Omental fat pad (tissue), 3 donors: ENCODE measurements at regions not wholly inside any gene's neighbourhood (a gene's known extent, or its start where the extent isn't known, plus 50 kb on each side); places are given as distances from the start of the nearest gene placed in this dataset.

ENCODE experiments used
- ATAC-seq: fragments of 150-250 bp; one replicate; pipeline ENCODE4 v1.9.1; 2016; ENCODE audit warnings: mild to moderate bottlenecking, moderate library complexity; ENCODE audit not compliant: low FRiP score
- DNase-seq: peaks from one replicate; pipeline ENCODE4 v3.0.0-alpha.2; 2019; ENCODE audit warnings: low spot score
- TF ChIP-seq, protein P1 (sequence below), 3 donors: fragments of 450-650 bp; IDR thresholded peaks; one replicate each; pipeline ENCODE4 v1.5.1; 2016 to 2017; ENCODE audit warnings: antibody characterized with exemption in 3 of 3, mild to moderate bottlenecking in 3 of 3, moderate library complexity in 2 of 3

DNA sequence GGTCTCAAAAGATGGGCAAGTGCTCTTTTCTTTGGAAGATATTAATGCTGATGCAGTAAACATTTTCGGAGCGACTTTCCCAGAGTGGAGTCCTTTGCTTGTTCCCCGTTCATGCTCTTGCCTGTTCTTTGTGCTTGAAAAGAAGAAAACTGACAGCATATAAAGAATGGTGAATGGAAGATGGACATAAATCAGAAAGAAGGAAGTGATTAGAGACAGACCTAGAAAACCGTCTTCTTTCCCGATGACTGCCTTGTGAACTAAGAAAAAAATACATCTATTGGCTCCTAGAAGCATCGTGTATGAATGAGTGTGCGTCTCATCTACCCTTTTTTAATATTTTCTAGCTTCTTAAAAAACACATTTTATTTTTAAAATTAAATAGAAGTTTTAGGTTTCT is 740.1 kb upstream of the FANCL start:
- ATAC-seq = no peak
- TF ChIP-seq, protein P1, sequence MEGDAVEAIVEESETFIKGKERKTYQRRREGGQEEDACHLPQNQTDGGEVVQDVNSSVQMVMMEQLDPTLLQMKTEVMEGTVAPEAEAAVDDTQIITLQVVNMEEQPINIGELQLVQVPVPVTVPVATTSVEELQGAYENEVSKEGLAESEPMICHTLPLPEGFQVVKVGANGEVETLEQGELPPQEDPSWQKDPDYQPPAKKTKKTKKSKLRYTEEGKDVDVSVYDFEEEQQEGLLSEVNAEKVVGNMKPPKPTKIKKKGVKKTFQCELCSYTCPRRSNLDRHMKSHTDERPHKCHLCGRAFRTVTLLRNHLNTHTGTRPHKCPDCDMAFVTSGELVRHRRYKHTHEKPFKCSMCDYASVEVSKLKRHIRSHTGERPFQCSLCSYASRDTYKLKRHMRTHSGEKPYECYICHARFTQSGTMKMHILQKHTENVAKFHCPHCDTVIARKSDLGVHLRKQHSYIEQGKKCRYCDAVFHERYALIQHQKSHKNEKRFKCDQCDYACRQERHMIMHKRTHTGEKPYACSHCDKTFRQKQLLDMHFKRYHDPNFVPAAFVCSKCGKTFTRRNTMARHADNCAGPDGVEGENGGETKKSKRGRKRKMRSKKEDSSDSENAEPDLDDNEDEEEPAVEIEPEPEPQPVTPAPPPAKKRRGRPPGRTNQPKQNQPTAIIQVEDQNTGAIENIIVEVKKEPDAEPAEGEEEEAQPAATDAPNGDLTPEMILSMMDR (IDR thresholded peaks at IDR 0.05) = no peak
- DNase-seq = no peak

DNA sequence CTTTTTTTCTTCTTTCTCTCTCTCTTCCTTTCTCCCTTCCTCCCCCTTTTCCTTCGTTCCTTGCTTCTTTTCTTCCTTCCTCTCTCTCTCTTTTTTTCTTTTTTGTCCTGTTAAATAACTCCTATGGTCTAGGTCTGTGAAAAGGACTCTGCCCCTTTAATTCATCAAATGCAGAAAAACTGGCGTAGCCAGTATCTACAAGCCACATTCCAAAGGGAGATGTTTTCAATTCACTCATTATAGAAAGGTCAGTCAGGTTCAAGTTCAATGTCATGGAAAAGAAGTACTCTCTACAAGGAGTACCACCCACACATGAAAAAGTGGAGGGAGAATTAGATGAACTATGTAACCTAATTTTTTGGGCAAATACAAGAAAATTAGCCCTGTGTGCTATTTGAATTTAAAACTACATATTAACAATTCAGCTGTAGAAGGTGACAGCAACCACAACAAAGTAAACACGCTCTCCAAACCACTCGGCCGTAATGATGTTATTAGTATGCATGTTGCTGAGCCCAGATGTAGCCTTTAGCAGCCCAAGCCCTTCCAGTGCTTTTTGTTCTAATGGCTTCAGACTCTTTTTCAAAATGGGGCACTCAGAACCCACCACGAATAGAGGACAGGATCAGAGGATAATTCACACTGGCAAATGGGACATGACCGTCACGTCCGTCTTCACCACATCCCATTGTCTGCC is 735.4 kb upstream of the FANCL start:
- DNase-seq (no peak), ATAC-seq (no peak)
- TF ChIP-seq, protein P1 (IDR thresholded peaks at IDR 0.05) = no peak

GRCh38 chr2:58974881-58975280 is 733.8 kb upstream of the FANCL start:
- no peak for DNase-seq

DNA sequence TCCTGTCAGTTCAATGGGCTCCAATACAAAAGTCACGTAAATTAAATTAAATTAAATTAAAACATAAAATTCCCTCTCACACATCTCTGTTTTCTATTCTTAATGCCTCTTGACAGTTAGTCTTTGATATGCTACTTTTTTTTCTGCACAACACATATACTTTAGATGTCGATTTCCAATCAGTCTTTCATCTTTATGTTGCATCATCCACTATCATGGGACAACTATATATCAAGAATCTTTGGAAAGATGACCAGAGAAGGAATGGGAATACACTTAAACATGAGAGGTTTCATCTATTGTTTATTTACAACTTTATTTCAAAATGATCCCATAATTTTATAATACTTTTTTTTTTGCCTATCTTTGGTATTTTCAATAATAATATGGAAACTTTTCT is 733.3 kb upstream of the FANCL start:
- DNase-seq (no peak), ATAC-seq (no peak)
- TF ChIP-seq, protein P1 (IDR thresholded peaks at IDR 0.05) = no peak

More at GRCh38 chr2:58974881-58975280, 733.8 kb upstream of the FANCL start:
- TF ChIP-seq, protein P1 (IDR thresholded peaks at IDR 0.05) = no peak
- ATAC-seq = no peak

DNA sequence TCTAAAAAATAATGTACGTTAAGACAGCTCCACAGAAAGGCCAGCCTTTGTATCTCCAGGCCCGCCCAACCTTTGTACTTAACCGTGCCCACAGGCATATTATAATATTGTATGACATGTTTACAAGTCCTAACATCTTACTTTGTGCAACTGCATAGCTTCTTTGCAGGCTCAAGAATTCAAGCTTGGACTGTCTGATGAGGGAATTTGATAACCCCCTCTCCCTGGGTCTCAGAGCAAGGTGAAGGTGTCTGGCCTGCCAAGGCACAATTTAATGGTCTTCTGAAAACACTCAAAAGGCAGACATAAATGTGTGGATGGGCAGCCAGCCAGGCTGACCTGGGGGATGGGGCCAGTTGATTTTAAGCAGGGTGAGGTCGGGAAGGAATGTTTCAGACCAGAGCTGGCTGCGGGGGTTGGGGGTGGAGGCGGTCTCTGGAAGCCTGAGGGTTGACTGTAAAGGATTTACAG is 732.7 kb upstream of the FANCL start:
- no peak for ATAC-seq
- no peak for DNase-seq
- TF ChIP-seq, protein P1 (IDR thresholded peaks at IDR 0.05) = no peak

- DNase-seq (no peak), ATAC-seq (no peak)
- TF ChIP-seq, protein P1 (IDR thresholded peaks at IDR 0.05) = no peak
These were observed 731.6 kb upstream of the FANCL start for GRCh38 chr2:58972737-58973136.
